DMS53 treated with DMSO at 0.1 percent for 48 hours (cell line): ENCODE measurements at regions not wholly inside any gene's neighbourhood (a gene's known extent, or its start where the extent isn't known, plus 50 kb on each side); places are given as distances from the start of the nearest gene placed in this dataset.
A peak's percentile ranks its signal among the peaks of the same experiment; 100 is the strongest.

Experiments
- DNase-seq: peaks from one replicate; lab custom pipeline; 2025; ENCODE audit not compliant: unreplicated experiment; lab: John Stamatoyannopoulos, UW

DNA sequence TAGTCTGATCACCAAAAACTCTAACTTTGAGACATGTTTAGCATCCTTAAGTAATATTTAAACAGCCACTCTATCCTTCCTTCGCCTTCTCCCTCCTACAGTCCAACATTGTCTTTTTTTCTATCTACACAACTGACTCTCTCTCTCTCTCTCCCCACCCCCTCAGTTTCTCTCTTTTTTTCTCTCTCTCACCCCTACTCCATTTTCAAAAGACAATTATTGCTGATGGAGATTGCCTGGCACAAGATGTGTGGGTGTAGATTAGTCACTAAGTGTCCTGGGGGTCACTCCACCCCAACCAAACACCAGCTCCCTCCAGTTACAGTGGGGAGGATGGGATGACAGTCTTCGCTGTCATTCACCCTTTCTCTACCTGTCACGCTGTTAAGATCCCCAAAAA, 94.5 kb upstream of the NFIA start:
- no peak for DNase-seq

DNA sequence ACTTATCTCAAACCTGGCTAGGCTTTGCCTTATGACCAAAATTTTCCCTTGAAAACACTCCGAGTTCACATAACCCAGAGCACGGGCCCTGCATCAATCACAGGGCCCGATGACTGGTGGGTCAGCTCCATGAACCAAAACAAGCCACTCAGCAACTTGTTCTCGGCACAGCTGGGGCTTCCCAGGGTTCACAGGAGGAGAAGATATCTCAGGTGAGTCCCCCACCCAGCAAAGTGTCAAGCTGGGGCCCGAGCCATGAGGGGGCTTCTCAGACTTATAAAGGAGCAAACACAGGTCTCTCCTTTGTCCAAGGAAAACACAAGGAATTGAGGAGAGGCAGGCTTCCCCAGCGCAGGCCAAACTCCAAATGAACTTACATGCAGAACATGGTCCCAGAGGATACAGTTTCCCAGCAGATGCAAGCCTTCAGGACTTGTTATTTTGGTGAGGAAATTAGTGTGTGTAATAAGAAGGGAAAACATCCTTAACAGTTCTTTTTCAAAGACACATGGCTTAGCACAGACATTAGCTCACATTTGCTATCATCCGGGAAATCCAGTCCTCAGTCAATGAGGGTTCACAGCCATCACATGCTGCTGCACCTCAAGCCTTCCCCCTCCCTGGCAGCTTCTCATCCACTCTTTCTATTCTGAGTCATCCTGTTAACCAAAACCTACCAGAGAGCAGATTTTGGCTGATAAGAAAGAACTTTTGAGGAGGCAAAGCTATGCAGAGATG, 98.1 kb upstream of the NFIA start:
- no peak for DNase-seq

DNA sequence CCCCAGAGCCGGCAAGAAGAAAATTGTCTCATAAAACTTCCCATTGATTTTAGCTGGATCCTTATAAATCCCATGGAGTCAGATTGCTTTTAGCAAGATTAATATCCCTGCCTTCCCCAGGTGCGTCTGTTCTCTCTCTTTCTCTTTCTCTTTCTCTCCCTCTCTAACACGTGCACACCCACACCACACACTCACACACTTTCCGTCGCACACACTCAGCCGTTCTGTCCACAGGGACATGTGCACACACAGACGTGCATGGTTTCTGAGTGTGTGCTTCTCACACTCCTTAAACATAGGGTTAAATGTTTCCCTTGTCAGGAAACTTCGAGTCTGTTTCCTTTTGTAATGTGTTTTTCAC, 98.7 kb upstream of the NFIA start:
- DNase-seq, result no peak

- no peak for DNase-seq
Measured at GRCh38 chr1:60982539-60982938, 99.8 kb upstream of the NFIA start.

- no peak for DNase-seq
Measured at GRCh38 chr1:60981357-60981756, 101.0 kb upstream of the NFIA start.

GRCh38 chr1:60978421-60979357, 103.7 kb upstream of the NFIA start:
- DNase-seq, result peak; percentile 78

GRCh38 chr1:60977661-60978060, 104.7 kb upstream of the NFIA start:
- no peak for DNase-seq

DNA sequence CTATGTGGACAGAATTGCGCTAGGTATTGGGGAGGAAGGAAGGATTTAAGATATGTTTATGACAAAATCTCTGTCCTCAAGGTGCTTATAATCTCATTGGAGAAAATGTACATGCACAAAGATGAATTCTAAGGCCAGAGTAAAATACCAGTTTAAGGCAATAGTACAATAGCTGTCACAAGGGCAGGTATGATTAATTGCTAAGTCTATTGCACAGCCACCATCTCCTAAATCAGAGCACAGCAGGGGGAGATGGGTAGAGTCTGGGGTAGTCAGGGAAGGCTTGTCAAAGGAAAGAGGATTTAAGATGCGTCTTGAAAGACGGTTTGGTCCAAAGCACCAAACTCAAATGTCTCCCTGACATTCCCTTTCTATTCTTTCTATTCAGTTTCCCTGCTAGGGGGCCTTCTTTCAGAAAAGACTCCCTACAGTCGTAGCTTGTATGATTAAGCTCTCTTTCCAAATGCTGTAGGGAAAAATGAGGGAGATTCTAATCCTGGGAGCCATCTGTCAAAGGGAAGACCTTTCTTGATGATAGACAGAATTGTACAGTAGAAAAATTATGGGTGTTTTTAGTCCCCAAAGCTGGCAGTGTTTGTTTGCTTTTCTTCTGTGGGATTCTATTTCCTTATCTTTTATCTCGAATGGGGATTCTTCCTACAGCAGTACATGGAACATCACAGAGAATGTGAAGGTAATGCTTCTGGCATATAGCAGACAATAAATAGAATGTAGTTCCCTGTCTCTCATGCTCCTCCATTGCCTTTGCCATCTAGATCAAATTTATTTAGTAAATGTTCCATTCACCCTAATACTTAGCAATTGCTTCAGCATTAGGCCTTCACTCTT, 107.6 kb upstream of the NFIA start:
- no peak for DNase-seq

DNA sequence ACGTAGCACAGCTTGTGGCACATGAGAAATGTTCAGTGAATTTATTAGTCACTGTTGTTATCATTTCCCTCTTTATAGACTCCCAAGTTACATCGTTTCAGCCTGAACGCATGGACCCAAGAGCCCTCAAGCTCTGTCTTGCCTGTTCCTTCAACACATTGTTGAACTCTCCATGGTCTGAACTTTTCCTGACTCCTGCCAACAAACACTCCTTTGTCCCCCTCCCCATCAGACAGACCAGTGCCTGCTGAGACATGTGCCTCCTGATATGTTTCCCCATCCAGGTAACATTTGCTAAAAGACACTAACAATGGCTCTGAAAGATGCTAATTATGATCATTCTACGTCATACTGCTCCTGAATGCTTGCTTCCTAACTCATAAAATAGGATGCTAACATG, 108.7 kb upstream of the NFIA start:
- DNase-seq, result no peak

DNA sequence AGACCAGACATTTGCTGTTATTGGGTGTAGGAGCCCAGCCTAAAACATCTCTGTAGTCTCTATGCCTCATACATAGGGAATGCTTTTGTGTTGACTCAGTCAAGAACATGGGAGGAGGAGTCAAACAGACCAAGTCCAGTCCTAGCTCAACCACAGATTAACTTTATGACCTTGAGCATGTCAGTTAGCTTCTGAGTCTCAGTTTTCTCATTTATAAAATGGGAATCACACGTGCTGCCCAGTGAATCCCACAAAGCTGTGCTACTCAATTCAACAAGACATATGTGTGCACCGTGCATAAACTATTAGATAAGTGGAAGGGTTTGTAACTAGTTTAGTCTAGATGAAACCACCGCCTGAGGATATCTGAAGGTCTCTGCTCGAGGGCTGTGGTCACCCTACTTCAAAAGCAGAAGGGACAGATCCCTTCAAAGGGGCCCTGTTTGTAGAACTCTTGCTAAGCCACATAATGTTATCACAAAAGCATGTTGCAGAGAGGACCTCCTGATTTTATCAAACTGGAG, 109.5 kb upstream of the NFIA start:
- DNase-seq, result no peak

GRCh38 chr1:60971330-60971729, 111.0 kb upstream of the NFIA start:
- no peak for DNase-seq

- no peak for DNase-seq
Measured at GRCh38 chr1:60969971-60970509, 112.3 kb upstream of the NFIA start.

- DNase-seq, result no peak
Measured at GRCh38 chr1:60965280-60965854, 117.0 kb upstream of the NFIA start.

- DNase-seq, result no peak
Measured at GRCh38 chr1:60963167-60963940, 119.0 kb upstream of the NFIA start.

- DNase-seq, result no peak
Measured at GRCh38 chr1:60960891-60961461, 121.4 kb upstream of the NFIA start.

DNA sequence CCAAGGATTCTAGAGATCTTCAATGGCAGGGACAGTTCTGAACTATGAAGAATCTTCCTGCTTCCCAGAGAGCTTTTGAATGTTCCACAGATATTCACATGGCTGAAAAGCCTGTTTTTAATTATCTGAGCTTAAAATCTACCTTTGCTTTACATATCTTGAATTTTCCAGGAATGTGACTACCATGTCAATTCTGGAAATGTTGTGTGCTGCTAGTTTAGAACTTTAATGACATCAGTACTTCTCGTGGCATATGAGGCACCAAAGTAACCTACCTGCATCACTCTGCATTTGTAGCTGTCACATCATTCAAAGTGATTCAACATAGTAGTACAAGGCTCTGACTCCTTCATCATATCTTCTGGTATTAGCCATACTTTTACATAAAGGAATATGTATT, 122.7 kb upstream of the NFIA start:
- no peak for DNase-seq

- DNase-seq, result no peak
Measured at GRCh38 chr1:60958001-60958400, 124.4 kb upstream of the NFIA start.

DNA sequence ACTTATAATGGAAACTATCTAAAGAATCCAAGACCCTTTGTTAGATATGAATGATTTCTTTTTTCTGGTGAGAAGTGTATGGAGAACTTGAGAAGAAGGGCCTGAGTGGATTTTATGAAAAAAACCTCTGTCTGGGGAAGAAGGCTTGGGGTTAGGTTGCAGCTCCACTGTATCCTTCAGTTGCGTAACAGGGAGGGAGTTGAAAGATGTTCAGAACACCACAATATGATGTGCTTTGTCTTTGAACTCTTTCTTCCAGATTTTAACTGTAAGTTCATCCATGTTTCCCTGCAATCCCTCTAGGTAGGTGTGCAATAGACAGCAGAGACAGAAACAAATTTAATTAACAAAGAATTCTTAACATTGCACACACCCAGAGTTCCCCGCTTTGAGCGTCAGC, 125.8 kb upstream of the NFIA start:
- DNase-seq, result no peak

- no peak for DNase-seq
Measured at GRCh38 chr1:60952612-60953111, 129.7 kb upstream of the NFIA start.
